ENCODE measurements at regions not wholly inside any gene's neighbourhood (a gene's known extent, or its start where the extent isn't known, plus 50 kb on each side); places are given as distances from the start of the nearest gene placed in this dataset.

- Histone ChIP-seq H3K9me3 (no peaks in the 10 kb centered on the region), H3K4me3 (ENCODE audit: low read depth, low read length) (no peak overlapping the region), H3K27me3 (replicated peaks; ENCODE audit: control insufficient read depth, insufficient read depth, low read length) (no peaks in the 10 kb centered on the region), H3K36me3 (ENCODE audit: control insufficient read depth, insufficient read depth, low read length) (no peaks in the 10 kb centered on the region), H3K4me1 (peaks cover 4% of the 10 kb centered on the region; the same call in 1 of the 2 replicates)
- H3K27ac Mint-ChIP-seq (ENCODE audit: unreplicated experiment): no peak overlapping the region
- no peaks in the 10 kb centered on the region for H3K27me3 Mint-ChIP-seq (ENCODE audit: insufficient read depth, unreplicated experiment)
- BruUV-seq (replicated peaks): no TSS peak
- H3K36me3 Mint-ChIP-seq (ENCODE audit: insufficient read depth, unreplicated experiment): no peaks in the 10 kb centered on the region
- H3K9me3 Mint-ChIP-seq (ENCODE audit: unreplicated experiment): no peaks in the 10 kb centered on the region
- no peak for TF ChIP-seq CTCF (IDR thresholded peaks at IDR 0.05; ENCODE audit: insufficient read depth in 1 of 2, low read depth in 1 of 2, low read length in 1 of 2, severe bottlenecking in 1 of 2, unreplicated experiment in 1 of 2)
- H3K4me1 Mint-ChIP-seq (ENCODE audit: low read depth, unreplicated experiment): peaks cover 12% of the 10 kb centered on the region
- ChIA-PET CTCF (interaction anchor here (0.6 kb wide), 1 partner anchor 389 kb away, joined by 4 read pairs; no protein-coding TSS in a partner anchor), POLR2A (no interaction called here)
- DNase-seq: no peak
- no peak overlapping the region for H3K4me3 Mint-ChIP-seq (ENCODE audit: unreplicated experiment)
- intact Hi-C loops (cut with micrococcal nuclease; ENCODE audit: unreplicated experiment): no loop called here
Measured at GRCh38 chr2:120793682-120794403, 58.2 kb downstream of the GLI2 start.

GRCh38 chr2:120794716-120795115 lies 59.0 kb downstream of the GLI2 start:
- Histone ChIP-seq H3K9me3 (no peaks in the 10 kb centered on the region), H3K4me1 (peaks cover 4% of the 10 kb centered on the region; the same call in 1 of the 2 replicates), H3K27me3 (replicated peaks; ENCODE audit: control insufficient read depth, insufficient read depth, low read length) (no peaks in the 10 kb centered on the region), H3K36me3 (ENCODE audit: control insufficient read depth, insufficient read depth, low read length) (no peaks in the 10 kb centered on the region), H3K4me3 (ENCODE audit: low read depth, low read length) (no peak overlapping the region)
- no TSS peak for BruUV-seq (replicated peaks)
- H3K4me3 Mint-ChIP-seq (ENCODE audit: unreplicated experiment): no peak overlapping the region
- H3K36me3 Mint-ChIP-seq (ENCODE audit: insufficient read depth, unreplicated experiment): no peaks in the 10 kb centered on the region
- peaks cover 6% of the 10 kb centered on the region for H3K4me1 Mint-ChIP-seq (ENCODE audit: low read depth, unreplicated experiment)
- no peak for DNase-seq
- intact Hi-C loops (cut with micrococcal nuclease; ENCODE audit: unreplicated experiment): no loop called here
- H3K27ac Mint-ChIP-seq (ENCODE audit: unreplicated experiment): no peak overlapping the region
- no peak for TF ChIP-seq CTCF (IDR thresholded peaks at IDR 0.05; ENCODE audit: insufficient read depth in 1 of 2, low read depth in 1 of 2, low read length in 1 of 2, severe bottlenecking in 1 of 2, unreplicated experiment in 1 of 2)
- no peaks in the 10 kb centered on the region for H3K27me3 Mint-ChIP-seq (ENCODE audit: insufficient read depth, unreplicated experiment)
- ChIA-PET CTCF (interaction anchor here (0.6 kb wide), 1 partner anchor 388 kb away, joined by 4 read pairs; no protein-coding TSS in a partner anchor), POLR2A (no interaction called here)
- H3K9me3 Mint-ChIP-seq (ENCODE audit: unreplicated experiment): no peaks in the 10 kb centered on the region

- Mint-ChIP-seq H3K27me3 (ENCODE audit: insufficient read depth, unreplicated experiment) (no peaks in the 10 kb centered on the region), H3K9me3 (ENCODE audit: unreplicated experiment) (no peaks in the 10 kb centered on the region), H3K27ac (ENCODE audit: unreplicated experiment) (no peak overlapping the region), H3K4me1 (ENCODE audit: low read depth, unreplicated experiment) (peaks cover 6% of the 10 kb centered on the region), H3K4me3 (ENCODE audit: unreplicated experiment) (no peak overlapping the region), H3K36me3 (ENCODE audit: insufficient read depth, unreplicated experiment) (no peaks in the 10 kb centered on the region)
- Histone ChIP-seq H3K4me3 (ENCODE audit: low read depth, low read length) (no peak overlapping the region), H3K27me3 (replicated peaks; ENCODE audit: control insufficient read depth, insufficient read depth, low read length) (no peaks in the 10 kb centered on the region), H3K36me3 (ENCODE audit: control insufficient read depth, insufficient read depth, low read length) (no peaks in the 10 kb centered on the region), H3K9me3 (no peaks in the 10 kb centered on the region), H3K4me1 (peaks cover 4% of the 10 kb centered on the region; the same call in 1 of the 2 replicates)
- no peak for DNase-seq
- no TSS peak for BruUV-seq (replicated peaks)
- POLR2A ChIA-PET: no interaction called here
- intact Hi-C loops (cut with micrococcal nuclease; ENCODE audit: unreplicated experiment): no loop called here
- CTCF ChIA-PET: no interaction called here
- no peak for TF ChIP-seq CTCF (IDR thresholded peaks at IDR 0.05; ENCODE audit: insufficient read depth in 1 of 2, low read depth in 1 of 2, low read length in 1 of 2, severe bottlenecking in 1 of 2, unreplicated experiment in 1 of 2)
Measured at GRCh38 chr2:120796094-120796493, 60.4 kb downstream of the GLI2 start.

All from Caco-2 (cell line).